GM21381 (cell line): ENCODE measurements at regions not wholly inside any gene's neighbourhood (a gene's known extent, or its start where the extent isn't known, plus 50 kb on each side); places are given as distances from the start of the nearest gene placed in this dataset.

ENCODE experiments used
- ATAC-seq: cut with Tn5 transposase; IDR thresholded peaks from one replicate; pipeline ENCODE4 v1.9.1; 2021; ENCODE audit warnings: mild to moderate bottlenecking, moderate library complexity; ENCODE audit not compliant: unreplicated experiment

- ATAC-seq = no peak
These were observed 77.6 kb upstream of the POMGNT2 start for GRCh38 chr3:43183456-43183855.

GRCh38 chr3:43181202-43181821, 75.4 kb upstream of the POMGNT2 start:
- peak; percentile 69 for ATAC-seq

GRCh38 chr3:43180694-43181093, 74.8 kb upstream of the POMGNT2 start:
- ATAC-seq = no peak

GRCh38 chr3:43180027-43180426, 74.1 kb upstream of the POMGNT2 start:
- ATAC-seq = peak; percentile 53

GRCh38 chr3:43178891-43179366, 73.0 kb upstream of the POMGNT2 start:
- ATAC-seq = no peak

- no peak for ATAC-seq
These were observed 71.2 kb upstream of the POMGNT2 start for GRCh38 chr3:43177085-43177484.

- ATAC-seq = no peak
These were observed 70.8 kb upstream of the POMGNT2 start for GRCh38 chr3:43176666-43177065.

- no peak for ATAC-seq
These were observed 69.7 kb upstream of the POMGNT2 start for GRCh38 chr3:43175541-43175940.

GRCh38 chr3:43173949-43174348, 68.1 kb upstream of the POMGNT2 start:
- no peak for ATAC-seq

GRCh38 chr3:43171748-43172147, 65.9 kb upstream of the POMGNT2 start:
- ATAC-seq = no peak

- ATAC-seq = no peak
These were observed 64.7 kb upstream of the POMGNT2 start for GRCh38 chr3:43170553-43170952.

- no peak for ATAC-seq
These were observed 64.1 kb upstream of the POMGNT2 start for GRCh38 chr3:43169987-43170386.

GRCh38 chr3:43166406-43166805, 60.5 kb upstream of the POMGNT2 start:
- no peak for ATAC-seq

- no peak for ATAC-seq
These were observed 59.9 kb upstream of the POMGNT2 start for GRCh38 chr3:43165786-43166185.

GRCh38 chr3:43163895-43164493, 58.1 kb upstream of the POMGNT2 start:
- ATAC-seq = no peak

- no peak for ATAC-seq
These were observed 56.6 kb upstream of the POMGNT2 start for GRCh38 chr3:43162230-43163084.

GRCh38 chr3:43161684-43162229, 55.9 kb upstream of the POMGNT2 start:
- ATAC-seq = no peak

GRCh38 chr3:43160664-43161063, 54.8 kb upstream of the POMGNT2 start:
- no peak for ATAC-seq

GRCh38 chr3:43159876-43160255, 54.0 kb upstream of the POMGNT2 start:
- no peak for ATAC-seq

GRCh38 chr3:43159131-43159875, 53.4 kb upstream of the POMGNT2 start:
- no peak for ATAC-seq
